ENCODE measurements at regions not wholly inside any gene's neighbourhood (a gene's known extent, or its start where the extent isn't known, plus 50 kb on each side); places are given as distances from the start of the nearest gene placed in this dataset.

GRCh38 chr2:66772618-66773017 lies 337.7 kb downstream of the MEIS1 start:
- Histone ChIP-seq H3K27ac (no peak overlapping the region), H3K36me3 (ENCODE audit: insufficient read depth in 1 of 2, low read depth in 1 of 2) (no peaks in the 10 kb centered on the region), H3K4me1 (no peaks in the 10 kb centered on the region), H3K4me3 (no peak overlapping the region), H3K27me3 (ENCODE audit: insufficient read depth in 3 of 3, low read length in 2 of 3) (no peaks in the 10 kb centered on the region), H3K9me3 (no peaks in the 10 kb centered on the region)
- ATAC-seq (no peak), DNase-seq (no peak)
- no peak for TF ChIP-seq CTCF (IDR thresholded peaks at IDR 0.05)
- 62 to 69% (median 63%) methylated on average over 1 of the region's 1 CpG for WGBS, 3 donors
- intact Hi-C loops (cut with DNase I) = no loop called here

GRCh38 chr2:66775730-66776422 lies 341.0 kb downstream of the MEIS1 start:
- 56 to 59% (median 58%) methylated on average over 4 of the region's 4 CpGs for WGBS, 3 donors
- intact Hi-C loops (cut with DNase I) = no loop called here
- ATAC-seq = no peak
- DNase-seq = no peak
- H3K27me3 ChIP-seq (ENCODE audit: insufficient read depth in 3 of 3, low read length in 2 of 3) = no peaks in the 10 kb centered on the region
- TF ChIP-seq CTCF (IDR thresholded peaks at IDR 0.05) = no peak
- no peaks in the 10 kb centered on the region for H3K36me3 ChIP-seq (ENCODE audit: insufficient read depth in 1 of 2, low read depth in 1 of 2)
- no peak overlapping the region for H3K27ac ChIP-seq
- H3K9me3 ChIP-seq = no peaks in the 10 kb centered on the region
- no peak overlapping the region for H3K4me3 ChIP-seq
- H3K4me1 ChIP-seq = no peaks in the 10 kb centered on the region

GRCh38 chr2:66781804-66782203 lies 346.9 kb downstream of the MEIS1 start:
- intact Hi-C loops (cut with DNase I) = no loop called here
- Histone ChIP-seq H3K27me3 (ENCODE audit: insufficient read depth in 3 of 3, low read length in 2 of 3) (no peaks in the 10 kb centered on the region), H3K4me1 (no peaks in the 10 kb centered on the region), H3K4me3 (no peak overlapping the region), H3K9me3 (no peaks in the 10 kb centered on the region), H3K36me3 (ENCODE audit: insufficient read depth in 1 of 2, low read depth in 1 of 2) (no peaks in the 10 kb centered on the region), H3K27ac (no peak overlapping the region)
- no peak for ATAC-seq
- TF ChIP-seq CTCF (IDR thresholded peaks at IDR 0.05) = no peak
- WGBS, 3 donors = 75 to 82% (median 81%) methylated on average over 4 of the region's 4 CpGs
- DNase-seq = no peak

GRCh38 chr2:66782780-66783361 lies 347.9 kb downstream of the MEIS1 start:
- Histone ChIP-seq H3K36me3 (ENCODE audit: insufficient read depth in 1 of 2, low read depth in 1 of 2) (no peaks in the 10 kb centered on the region), H3K27ac (no peak overlapping the region), H3K4me1 (no peaks in the 10 kb centered on the region), H3K4me3 (no peak overlapping the region), H3K9me3 (no peaks in the 10 kb centered on the region), H3K27me3 (ENCODE audit: insufficient read depth in 3 of 3, low read length in 2 of 3) (no peaks in the 10 kb centered on the region)
- TF ChIP-seq CTCF (IDR thresholded peaks at IDR 0.05) = no peak
- DNase-seq = no peak
- WGBS, 3 donors = 62 to 76% (median 75%) methylated on average over 7 of the region's 7 CpGs
- intact Hi-C loops (cut with DNase I) = no loop called here
- no peak for ATAC-seq

- H3K9me3 ChIP-seq = no peaks in the 10 kb centered on the region
Measured at GRCh38 chr2:66789741-66790140, 354.8 kb downstream of the MEIS1 start.

More at GRCh38 chr2:66789741-66790140, 354.8 kb downstream of the MEIS1 start:
- no peak for ATAC-seq
- Histone ChIP-seq H3K27me3 (ENCODE audit: insufficient read depth in 3 of 3, low read length in 2 of 3) (no peaks in the 10 kb centered on the region), H3K27ac (no peak overlapping the region), H3K4me1 (no peaks in the 10 kb centered on the region), H3K4me3 (no peak overlapping the region), H3K36me3 (ENCODE audit: insufficient read depth in 1 of 2, low read depth in 1 of 2) (no peaks in the 10 kb centered on the region)
- no peak for DNase-seq
- WGBS, 3 donors = 85 to 86% (median 86%) methylated on average over 5 of the region's 5 CpGs
- TF ChIP-seq CTCF (IDR thresholded peaks at IDR 0.05) = no peak
- intact Hi-C loops (cut with DNase I) = no loop called here

Measured in psoas muscle (tissue), 7 donors.